Stimulated activated CD4-positive, alpha-beta T cell treated with anti-CD3 and anti-CD28 coated beads, TNF-alpha, amount 100 ng/mL, for 48 hours (primary cell): ENCODE measurements at regions not wholly inside any gene's neighbourhood (a gene's known extent, or its start where the extent isn't known, plus 50 kb on each side); places are given as distances from the start of the nearest gene placed in this dataset.

Source experiments
- DNase-seq, 3 donors: peaks; one replicate each; pipeline ENCODE4 v3.0.0-alpha.2; 2020; ENCODE audit warnings: low read depth in 3 of 3

DNA sequence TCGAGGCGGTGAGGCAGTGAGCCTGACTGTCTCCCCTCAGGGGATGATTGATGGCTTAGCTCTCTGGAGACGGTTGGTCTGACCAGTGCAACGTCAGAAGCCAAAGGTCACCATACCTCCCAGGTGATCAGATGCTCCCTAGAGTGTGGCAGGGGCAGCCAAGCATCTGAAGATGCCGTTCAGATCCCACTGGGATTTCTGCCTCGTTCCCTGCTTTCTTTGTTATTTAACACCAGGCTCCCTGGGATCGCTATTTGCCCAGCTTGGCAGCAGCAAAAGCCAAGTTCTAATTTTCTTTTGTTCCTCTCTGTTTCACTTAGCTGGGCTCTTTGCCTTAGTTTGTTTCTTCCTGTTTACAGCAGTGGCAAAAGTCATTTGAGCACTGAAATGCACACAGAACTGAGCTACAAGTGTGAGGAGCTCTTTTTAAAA, 53.5 kb upstream of the SVIL start:
- no peak for DNase-seq

DNA sequence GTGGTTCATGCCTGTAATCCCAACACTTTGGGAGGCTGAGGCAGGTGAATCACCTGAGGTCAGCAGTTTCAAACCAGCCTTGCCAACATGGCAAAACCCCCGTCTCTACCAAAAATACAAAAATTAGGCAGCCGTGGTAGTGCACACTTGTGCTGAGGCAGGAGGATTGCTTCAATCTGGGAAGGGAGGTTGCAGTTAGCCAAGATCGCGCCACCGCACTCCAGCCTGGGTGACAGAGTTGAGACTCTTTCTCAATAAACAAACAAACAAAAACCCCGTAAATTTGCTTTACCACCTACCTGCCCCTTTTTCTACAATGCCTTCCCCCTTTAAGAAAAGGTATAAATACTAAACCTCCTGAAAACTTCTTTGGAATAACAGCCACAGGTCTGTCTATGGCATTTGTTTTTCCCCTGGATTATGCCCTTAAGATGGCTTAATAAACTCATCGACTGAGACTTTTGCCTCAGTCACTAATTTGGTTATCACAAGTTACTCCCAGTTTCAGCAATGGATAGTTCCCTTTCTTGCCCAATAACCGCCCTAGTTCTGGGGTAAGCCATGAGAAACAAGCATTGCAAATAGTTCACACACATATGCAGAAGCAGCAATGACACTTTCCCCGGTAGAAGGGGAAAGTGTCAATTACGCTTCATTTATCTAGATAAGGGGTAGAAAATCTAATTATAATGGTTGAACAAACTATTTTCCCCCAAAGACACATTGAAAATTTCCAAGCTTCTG, 52.8 kb upstream of the SVIL start:
- DNase-seq = no peak

DNA sequence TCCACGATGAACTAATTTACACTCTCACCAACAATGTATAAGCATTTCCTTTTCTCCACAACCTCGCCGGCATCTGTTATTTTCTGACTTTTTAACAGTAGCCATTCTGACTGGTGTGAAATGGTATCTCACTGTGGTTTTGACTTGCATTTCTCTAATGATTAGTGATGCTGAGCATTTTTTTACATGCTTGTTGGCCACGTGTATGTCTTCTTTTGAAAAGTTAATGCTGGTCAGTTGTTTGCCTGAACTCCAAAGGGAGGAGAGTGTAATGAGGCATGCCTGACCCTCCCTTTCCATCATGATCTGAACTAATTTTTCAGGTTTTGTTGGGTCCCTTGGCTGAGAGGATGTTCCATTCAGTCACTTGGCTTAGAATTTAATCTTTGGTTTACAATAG, 50.7 kb upstream of the SVIL start:
- DNase-seq = no peak
